ENCODE measurements at regions not wholly inside any gene's neighbourhood (a gene's known extent, or its start where the extent isn't known, plus 50 kb on each side); places are given as distances from the start of the nearest gene placed in this dataset.
"Not testable (repeated sequence)": the region's sequence is repeated elsewhere in the genome, so short reads cannot be mapped to it uniquely, and the experiment has no call there.

DNA sequence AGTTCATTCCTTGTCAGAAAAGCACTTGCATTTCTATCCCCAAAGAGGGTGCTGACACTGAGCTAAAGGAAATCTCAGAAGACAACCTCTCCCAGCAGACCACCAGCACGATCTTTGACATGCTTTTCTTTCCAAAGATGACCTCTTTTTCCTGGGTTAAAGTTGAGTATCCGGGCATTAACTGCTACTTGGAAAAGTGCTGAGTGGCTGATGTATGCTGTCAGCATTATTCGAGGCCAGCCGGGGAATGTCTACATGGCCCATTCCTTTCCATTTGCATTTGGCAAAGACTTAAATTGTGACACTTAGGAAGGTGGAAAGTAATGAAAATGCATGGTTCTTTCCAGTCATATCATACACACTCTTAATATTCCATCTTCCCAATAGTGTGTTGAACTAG is 90.6 kb upstream of the SKAP2 start:
- DNase-seq, result no peak

GRCh38 chr7:26951407-26951950 is 87.1 kb upstream of the SKAP2 start:
- DNase-seq, result no peak

- no peak for DNase-seq
Measured at GRCh38 chr7:26950889-26951288, 86.5 kb upstream of the SKAP2 start.

- no peak for DNase-seq
Measured at GRCh38 chr7:26949319-26949718, 84.9 kb upstream of the SKAP2 start.

- DNase-seq, result peak; percentile 12
Measured at GRCh38 chr7:26948617-26949118, 84.3 kb upstream of the SKAP2 start.

DNA sequence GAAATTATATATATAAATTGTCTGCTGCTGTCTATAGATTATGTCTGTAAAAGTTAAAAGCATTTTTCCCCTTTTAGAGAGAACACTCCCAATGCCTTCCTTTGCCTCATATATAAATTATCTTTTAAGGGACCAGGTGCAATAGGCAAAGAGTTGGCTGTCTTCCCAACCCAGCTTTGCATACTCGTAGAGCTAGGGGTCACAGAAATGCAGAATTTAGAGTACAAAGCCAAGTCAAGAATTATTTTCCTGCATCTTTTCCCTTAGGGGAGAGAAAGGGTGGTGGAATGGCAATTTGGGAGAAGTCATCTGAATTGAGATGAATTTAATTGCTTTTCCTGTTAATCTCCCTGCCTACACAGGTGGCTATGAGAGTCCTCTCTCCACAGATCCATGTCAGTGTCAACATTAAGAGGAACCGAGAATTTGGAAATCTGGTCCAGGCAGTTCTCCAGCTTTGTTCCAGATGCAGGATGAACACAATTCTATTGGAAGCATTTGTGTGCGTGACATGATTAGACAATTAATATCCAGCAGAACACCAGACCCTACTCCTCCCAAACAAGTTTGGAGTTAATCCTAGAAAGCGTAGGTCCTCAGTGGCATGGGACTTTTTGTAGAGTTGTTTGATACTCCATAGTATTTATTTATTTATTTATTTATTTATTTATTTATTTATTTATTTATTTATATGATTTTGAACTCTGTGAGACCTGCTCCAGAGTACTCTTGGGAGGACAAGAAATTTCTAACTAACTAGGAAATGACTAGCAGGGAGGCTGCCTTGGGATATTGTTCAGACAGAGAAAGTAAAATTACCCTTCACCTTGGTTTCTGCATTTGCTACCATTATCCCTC is 80.3 kb upstream of the SKAP2 start:
- no peak for DNase-seq

GRCh38 chr7:26937939-26938623 is 73.7 kb upstream of the SKAP2 start:
- no peak for DNase-seq

DNA sequence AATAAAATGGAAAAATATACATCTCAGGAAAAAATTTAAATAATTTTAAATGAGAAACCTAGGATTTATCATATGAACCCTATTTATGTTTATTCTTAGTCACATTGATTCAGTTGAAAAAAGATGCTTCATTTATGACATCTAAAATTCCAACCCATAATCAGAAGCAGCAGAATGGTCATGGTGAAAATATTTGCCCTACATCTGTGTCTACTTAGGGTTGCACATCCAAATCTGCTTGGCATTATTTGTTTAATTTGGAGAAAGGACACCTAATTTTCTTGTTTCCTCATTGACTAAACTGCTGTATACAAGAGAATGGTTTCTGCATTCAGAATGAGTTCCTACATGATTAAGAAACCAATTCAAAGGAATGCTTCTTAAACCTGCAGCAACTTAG is 72.9 kb upstream of the SKAP2 start:
- DNase-seq, result no peak

GRCh38 chr7:26932616-26933015 is 68.2 kb upstream of the SKAP2 start:
- DNase-seq, result not testable (repeated sequence)

DNA sequence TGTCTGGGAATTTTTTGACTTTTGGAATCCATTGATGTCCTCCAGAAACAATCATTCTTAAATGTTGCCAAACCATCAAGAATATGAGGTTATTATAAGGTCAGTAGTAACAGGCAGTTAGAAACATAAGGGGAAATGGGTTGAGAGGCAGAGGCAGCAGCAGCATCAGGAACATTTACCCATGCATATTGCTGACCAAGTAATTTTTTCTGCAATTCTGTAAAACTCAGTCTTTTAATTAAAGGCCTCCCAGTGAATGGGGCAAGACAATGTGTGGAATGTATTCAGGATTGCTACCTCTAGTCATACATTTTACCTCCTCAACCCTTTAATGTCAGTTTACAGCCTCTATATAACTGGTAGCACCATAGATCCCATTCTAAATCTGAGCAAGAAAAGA is 66.5 kb upstream of the SKAP2 start:
- DNase-seq, result no peak

DNA sequence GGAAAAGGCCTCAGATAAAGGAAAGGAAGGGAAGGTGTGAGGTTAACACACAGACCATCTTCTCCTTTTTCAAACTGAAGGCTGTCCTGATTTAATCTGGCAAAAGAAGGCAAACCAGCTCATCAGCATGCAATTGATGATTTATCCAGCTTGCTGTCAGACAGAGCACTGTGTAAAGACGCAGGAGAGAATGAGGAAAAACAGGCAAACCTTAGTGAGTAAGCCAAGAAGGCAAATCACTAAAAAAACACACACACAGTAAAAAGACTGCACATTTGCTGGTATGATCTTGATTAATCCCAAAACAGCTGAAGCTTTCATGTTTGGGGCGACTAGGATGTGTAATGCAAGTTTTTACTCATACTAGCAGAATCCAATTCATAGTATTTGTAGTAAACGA is 65.8 kb upstream of the SKAP2 start:
- no peak for DNase-seq

- peak; percentile 30 for DNase-seq
Measured at GRCh38 chr7:26928703-26929347, 64.4 kb upstream of the SKAP2 start.

- no peak for DNase-seq
Measured at GRCh38 chr7:26925768-26926167, 61.4 kb upstream of the SKAP2 start.

- no peak for DNase-seq
Measured at GRCh38 chr7:26924149-26924767, 59.9 kb upstream of the SKAP2 start.

DNA sequence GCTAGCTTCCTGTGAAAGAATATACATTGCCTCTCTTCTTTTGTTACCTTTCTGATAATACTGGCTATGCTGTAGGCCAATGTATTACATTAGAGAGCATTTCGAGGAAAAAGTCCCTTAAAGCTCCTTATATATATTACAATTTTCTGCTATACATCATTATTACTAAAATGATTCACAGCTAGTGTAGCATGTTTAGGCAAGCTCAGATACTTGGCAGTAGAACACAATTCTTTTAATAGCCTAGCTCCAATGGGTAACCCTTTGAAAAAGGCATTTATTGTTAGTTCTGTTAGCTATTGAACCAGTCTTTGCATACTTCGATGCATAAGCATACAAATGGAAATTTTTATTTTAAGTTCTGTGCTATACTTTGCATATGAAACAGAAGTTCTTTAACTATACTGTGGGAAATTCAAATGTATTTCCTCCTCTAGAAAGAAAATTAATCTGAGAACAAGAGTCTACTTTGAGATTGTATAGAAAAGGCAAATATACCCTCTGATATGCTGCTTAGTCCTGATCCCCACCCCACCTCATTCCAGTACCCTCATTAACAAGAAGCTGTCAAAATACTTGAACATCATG is 55.6 kb upstream of the SKAP2 start:
- DNase-seq, result no peak

- DNase-seq, result no peak
Measured at GRCh38 chr7:26918241-26918640, 53.9 kb upstream of the SKAP2 start.

GRCh38 chr7:26916779-26917320 is 52.5 kb upstream of the SKAP2 start:
- DNase-seq, result no peak

- no peak for DNase-seq
Measured at GRCh38 chr7:26916336-26916735, 51.9 kb upstream of the SKAP2 start.

Data from NCI-H82 (cell line).